ENCODE measurements at regions not wholly inside any gene's neighbourhood (a gene's known extent, or its start where the extent isn't known, plus 50 kb on each side); places are given as distances from the start of the nearest gene placed in this dataset.

- intact Hi-C loops (cut with DNase I) = no loop called here
- Histone ChIP-seq H3K4me3 (no peak overlapping the region), H3K27me3 (no peaks in the 10 kb centered on the region), H3K36me3 (no peaks in the 10 kb centered on the region), H3K4me1 (no peaks in the 10 kb centered on the region), H3K27ac (no peak overlapping the region), H3K9me3 (no peaks in the 10 kb centered on the region)
- TF ChIP-seq CTCF (IDR thresholded peaks at IDR 0.05) (no peak), POLR2AphosphoS5 (IDR thresholded peaks at IDR 0.05; ENCODE audit: insufficient read depth in 1 of 2, low read depth in 1 of 2) (no peak), POLR2A (IDR thresholded peaks at IDR 0.05) (no peak)
- DNase-seq (ENCODE audit: extremely low spot score in 2 of 2) = no peak
Measured at GRCh38 chr4:58510652-58511051, 1400.5 kb upstream of the IGFBP7 start.

- Histone ChIP-seq H3K4me3 (no peak overlapping the region), H3K27ac (no peak overlapping the region), H3K9me3 (no peaks in the 10 kb centered on the region), H3K4me1 (no peaks in the 10 kb centered on the region), H3K36me3 (no peaks in the 10 kb centered on the region), H3K27me3 (no peaks in the 10 kb centered on the region)
- intact Hi-C loops (cut with DNase I) = no loop called here
- no peak for DNase-seq (ENCODE audit: extremely low spot score in 2 of 2)
- TF ChIP-seq CTCF (IDR thresholded peaks at IDR 0.05) = no peak
- TF ChIP-seq POLR2AphosphoS5 (IDR thresholded peaks at IDR 0.05; ENCODE audit: insufficient read depth in 1 of 2, low read depth in 1 of 2) = no peak
- no peak for TF ChIP-seq POLR2A (IDR thresholded peaks at IDR 0.05)
Measured at GRCh38 chr4:58507079-58507478, 1396.9 kb upstream of the IGFBP7 start.

GRCh38 chr4:58502839-58503238 is 1392.7 kb upstream of the IGFBP7 start:
- no peak overlapping the region for H3K27ac ChIP-seq

GRCh38 chr4:58499182-58499581 is 1389.0 kb upstream of the IGFBP7 start:
- Histone ChIP-seq H3K4me1 (no peaks in the 10 kb centered on the region), H3K9me3 (no peaks in the 10 kb centered on the region), H3K27ac (no peak overlapping the region), H3K4me3 (no peak overlapping the region), H3K36me3 (no peaks in the 10 kb centered on the region), H3K27me3 (no peaks in the 10 kb centered on the region)
- intact Hi-C loops (cut with DNase I) = no loop called here
- DNase-seq (ENCODE audit: extremely low spot score in 2 of 2) = no peak
- TF ChIP-seq POLR2AphosphoS5 (IDR thresholded peaks at IDR 0.05; ENCODE audit: insufficient read depth in 1 of 2, low read depth in 1 of 2) (no peak), CTCF (IDR thresholded peaks at IDR 0.05) (no peak), POLR2A (IDR thresholded peaks at IDR 0.05) (no peak)

More at GRCh38 chr4:58502839-58503238, 1392.7 kb upstream of the IGFBP7 start:
- TF ChIP-seq CTCF (IDR thresholded peaks at IDR 0.05) (no peak), POLR2A (IDR thresholded peaks at IDR 0.05) (no peak), POLR2AphosphoS5 (IDR thresholded peaks at IDR 0.05; ENCODE audit: insufficient read depth in 1 of 2, low read depth in 1 of 2) (no peak)
- Histone ChIP-seq H3K27me3 (no peaks in the 10 kb centered on the region), H3K4me3 (no peak overlapping the region), H3K36me3 (no peaks in the 10 kb centered on the region), H3K9me3 (no peaks in the 10 kb centered on the region), H3K4me1 (no peaks in the 10 kb centered on the region)
- DNase-seq (ENCODE audit: extremely low spot score in 2 of 2) = no peak
- intact Hi-C loops (cut with DNase I) = no loop called here

GRCh38 chr4:58491620-58492019 is 1381.4 kb upstream of the IGFBP7 start:
- no peaks in the 10 kb centered on the region for H3K36me3 ChIP-seq
- no peaks in the 10 kb centered on the region for H3K9me3 ChIP-seq
- no peak overlapping the region for H3K4me3 ChIP-seq
- no peak overlapping the region for H3K27ac ChIP-seq
- TF ChIP-seq POLR2A (IDR thresholded peaks at IDR 0.05) = no peak
- TF ChIP-seq CTCF (IDR thresholded peaks at IDR 0.05) = no peak
- TF ChIP-seq POLR2AphosphoS5 (IDR thresholded peaks at IDR 0.05; ENCODE audit: insufficient read depth in 1 of 2, low read depth in 1 of 2) = no peak
- intact Hi-C loops (cut with DNase I) = no loop called here
- no peaks in the 10 kb centered on the region for H3K4me1 ChIP-seq
- no peaks in the 10 kb centered on the region for H3K27me3 ChIP-seq
- DNase-seq (ENCODE audit: extremely low spot score in 2 of 2) = no peak
